Activated CD4-positive, alpha-beta memory T cell treated with anti-CD3 and anti-CD28 coated beads, Interleukin-2, amount 10 ng/mL, durations not matched to agents 7 days and 5 days (primary cell): ENCODE measurements at regions not wholly inside any gene's neighbourhood (a gene's known extent, or its start where the extent isn't known, plus 50 kb on each side); places are given as distances from the start of the nearest gene placed in this dataset.
A peak's percentile ranks its signal among the peaks of the same experiment; 100 is the strongest.

Experiments used
- CTCF ChIA-PET: fragments of 350-600 bp; sonication (Branson Sonifier 250); formaldehyde crosslinking; loops from one replicate; lab custom pipeline; 2021; ENCODE audit warnings: antibody characterized with exemption, inconsistent platforms; lab: Charles Lee
- POLR2A ChIA-PET: fragments of 350-600 bp; sonication (Branson Sonifier 250); formaldehyde crosslinking; loops from one replicate; lab custom pipeline; 2021; ENCODE audit warnings: antibody characterized with exemption; lab: Charles Lee
- DNase-seq: peaks from one replicate; pipeline ENCODE4 v3.0.0-alpha.2; 2020
- H3K27ac Mint-ChIP-seq: one replicate; pipeline ENCODE4 v1.8.0; 2021; ENCODE audit warnings: mild to moderate bottlenecking, mixed read lengths
- H3K27me3 Mint-ChIP-seq: one replicate; pipeline ENCODE4 v1.8.0; 2021; ENCODE audit warnings: mixed read lengths
- H3K36me3 Mint-ChIP-seq: one replicate; pipeline ENCODE4 v1.8.0; 2021; ENCODE audit warnings: low read depth, mixed read lengths
- H3K4me1 Mint-ChIP-seq: one replicate; pipeline ENCODE4 v1.8.0; 2021; ENCODE audit warnings: mixed read lengths
- H3K4me3 Mint-ChIP-seq: one replicate; pipeline ENCODE4 v1.8.0; 2021; ENCODE audit warnings: mild to moderate bottlenecking, mixed read lengths
- H3K9me3 Mint-ChIP-seq: one replicate; pipeline ENCODE4 v1.8.0; 2021; ENCODE audit warnings: mixed read lengths

- Mint-ChIP-seq H3K9me3 (no peaks in the 10 kb centered on the region), H3K27me3 (peaks cover 4% of the 10 kb centered on the region), H3K4me3 (no peak overlapping the region), H3K36me3 (no peaks in the 10 kb centered on the region), H3K4me1 (no peaks in the 10 kb centered on the region), H3K27ac (no peak overlapping the region)
- no peak for DNase-seq
- POLR2A ChIA-PET: no interaction called here
- CTCF ChIA-PET: no interaction called here
Measured at GRCh38 chr9:3773362-3774060, 247.7 kb upstream of the RFX3 start.

GRCh38 chr9:3769646-3770045, 243.8 kb upstream of the RFX3 start:
- H3K27ac Mint-ChIP-seq: no peak overlapping the region
- POLR2A ChIA-PET: no interaction called here
- no peaks in the 10 kb centered on the region for H3K4me1 Mint-ChIP-seq

DNA sequence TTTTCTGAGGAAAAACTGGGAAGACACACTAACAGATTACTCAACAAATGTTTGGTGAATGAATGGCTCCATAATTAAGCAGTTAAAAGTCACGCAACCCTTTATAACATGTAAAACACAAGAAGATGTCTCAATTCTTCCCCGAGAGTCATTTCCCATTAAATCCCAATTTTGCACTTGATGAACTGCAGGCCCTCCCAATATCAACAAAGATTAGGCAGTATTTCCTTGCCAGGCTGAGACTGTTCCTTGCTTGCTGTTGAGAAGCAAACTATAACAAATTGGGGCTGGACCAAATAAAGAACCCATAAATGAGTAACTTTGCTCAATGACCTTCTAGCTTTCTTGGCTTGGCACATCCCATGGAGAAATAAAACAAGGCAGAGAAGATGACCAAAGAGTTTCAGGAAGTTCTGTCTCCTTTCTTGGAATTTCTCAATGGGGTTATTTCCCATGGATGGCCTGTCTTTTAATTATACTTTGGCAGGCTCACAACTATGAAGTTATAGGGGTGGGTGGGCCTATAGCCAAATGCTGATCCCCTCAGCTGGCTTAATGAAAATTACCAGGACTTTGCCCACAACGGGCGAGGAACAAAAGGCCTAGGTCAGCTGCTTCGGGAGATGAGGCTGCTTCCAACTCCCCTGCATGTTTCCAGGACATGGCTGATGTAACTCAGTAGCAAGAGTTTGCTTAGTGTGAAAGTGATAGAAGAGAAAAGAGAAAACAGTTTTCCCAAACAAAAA, 243.1 kb upstream of the RFX3 start:
- CTCF ChIA-PET: no interaction called here
- no peaks in the 10 kb centered on the region for H3K4me1 Mint-ChIP-seq
- H3K4me3 Mint-ChIP-seq: no peak overlapping the region
- no peak overlapping the region for H3K27ac Mint-ChIP-seq
- H3K27me3 Mint-ChIP-seq: peaks cover 5% of the 10 kb centered on the region
- no peaks in the 10 kb centered on the region for H3K9me3 Mint-ChIP-seq
- no peaks in the 10 kb centered on the region for H3K36me3 Mint-ChIP-seq
- POLR2A ChIA-PET: no interaction called here
- no peak for DNase-seq

More at GRCh38 chr9:3769646-3770045, 243.8 kb upstream of the RFX3 start:
- no peak for DNase-seq
- Mint-ChIP-seq H3K27me3 (peaks cover 5% of the 10 kb centered on the region), H3K9me3 (no peaks in the 10 kb centered on the region), H3K36me3 (no peaks in the 10 kb centered on the region), H3K4me3 (no peak overlapping the region)
- CTCF ChIA-PET: no interaction called here

DNA sequence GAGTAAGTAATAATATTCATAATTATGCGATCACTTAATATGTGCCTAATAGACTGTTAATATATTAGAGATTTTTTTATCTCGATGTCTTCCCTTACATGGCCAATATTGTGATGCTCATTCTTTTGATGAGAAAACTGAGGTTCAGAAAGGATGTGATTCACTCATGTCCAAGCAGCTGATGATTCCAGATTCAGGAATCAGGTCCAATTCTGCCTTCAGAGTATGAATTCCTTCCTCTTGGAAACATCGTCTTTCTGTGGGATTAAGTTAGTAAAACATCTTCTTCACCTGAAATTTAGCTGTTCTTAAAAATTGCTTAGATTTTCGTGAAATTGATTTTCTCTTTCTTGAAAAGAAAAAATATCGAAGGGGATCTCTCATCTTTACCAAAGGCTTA, 242.5 kb upstream of the RFX3 start:
- DNase-seq: no peak
- Mint-ChIP-seq H3K36me3 (no peaks in the 10 kb centered on the region), H3K27me3 (peaks cover 5% of the 10 kb centered on the region), H3K4me1 (no peaks in the 10 kb centered on the region), H3K9me3 (no peaks in the 10 kb centered on the region), H3K4me3 (no peak overlapping the region), H3K27ac (no peak overlapping the region)
- POLR2A ChIA-PET: no interaction called here
- CTCF ChIA-PET: no interaction called here

DNA sequence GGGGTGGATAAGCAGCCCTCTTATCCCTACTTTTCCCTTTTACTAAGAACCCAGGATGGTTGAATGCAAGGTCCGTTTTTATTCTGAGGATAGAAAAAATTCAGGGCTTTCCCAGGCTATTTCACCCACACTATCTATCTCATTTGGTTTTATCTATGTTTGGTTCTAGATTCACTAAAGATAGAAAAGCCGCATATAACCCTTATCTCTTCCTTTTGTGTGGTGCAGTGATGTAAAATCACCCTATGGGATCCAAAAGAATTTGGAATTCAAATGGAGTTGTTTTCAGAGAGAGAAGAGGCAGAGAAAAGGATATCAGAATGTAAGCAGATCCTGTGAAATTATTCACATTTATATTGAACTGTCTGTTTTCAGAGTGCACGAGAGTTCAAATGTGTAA, 236.3 kb upstream of the RFX3 start:
- CTCF ChIA-PET: no interaction called here
- POLR2A ChIA-PET: no interaction called here

GRCh38 chr9:3760031-3760430, 234.2 kb upstream of the RFX3 start:
- ChIA-PET CTCF (no interaction called here), POLR2A (no interaction called here)
- Mint-ChIP-seq H3K4me1 (peaks cover 19% of the 10 kb centered on the region), H3K27ac (no peak overlapping the region), H3K9me3 (no peaks in the 10 kb centered on the region), H3K27me3 (peaks cover 2% of the 10 kb centered on the region), H3K36me3 (no peaks in the 10 kb centered on the region), H3K4me3 (no peak overlapping the region)
- DNase-seq: no peak

More for the DNA sequence above, 236.3 kb upstream of the RFX3 start:
- no peaks in the 10 kb centered on the region for H3K36me3 Mint-ChIP-seq
- H3K9me3 Mint-ChIP-seq: no peaks in the 10 kb centered on the region
- peaks cover 7% of the 10 kb centered on the region for H3K27me3 Mint-ChIP-seq
- no peak overlapping the region for H3K4me3 Mint-ChIP-seq
- peaks cover 19% of the 10 kb centered on the region for H3K4me1 Mint-ChIP-seq
- DNase-seq: no peak
- H3K27ac Mint-ChIP-seq: no peak overlapping the region

- ChIA-PET POLR2A (no interaction called here), CTCF (no interaction called here)
- no peaks in the 10 kb centered on the region for H3K9me3 Mint-ChIP-seq
- DNase-seq: no peak
- H3K27me3 Mint-ChIP-seq: peaks cover 2% of the 10 kb centered on the region
- H3K4me3 Mint-ChIP-seq: no peak overlapping the region
- peaks cover 19% of the 10 kb centered on the region for H3K4me1 Mint-ChIP-seq
- H3K27ac Mint-ChIP-seq: peak overlapping the region; percentile 9
- H3K36me3 Mint-ChIP-seq: no peaks in the 10 kb centered on the region
Measured at GRCh38 chr9:3758816-3759576, 233.2 kb upstream of the RFX3 start.

DNA sequence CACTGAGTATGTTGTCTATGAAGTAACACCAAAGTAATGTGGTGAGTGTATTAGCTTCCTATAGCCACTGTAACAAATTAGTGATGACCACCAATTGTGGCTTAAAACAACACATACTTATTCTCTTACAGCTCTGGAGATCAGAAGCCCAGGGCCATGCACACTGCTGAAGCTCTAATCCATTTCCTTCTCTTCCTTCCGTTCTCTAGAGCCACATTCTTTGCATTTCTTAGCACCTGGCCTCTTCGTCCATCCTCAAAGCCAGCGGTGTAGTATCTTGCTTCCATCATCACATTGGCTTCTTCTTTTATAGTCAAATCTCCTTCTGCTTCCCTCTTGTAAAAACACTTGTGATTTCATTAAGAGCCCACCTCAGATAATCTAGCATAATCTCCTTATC, 230.3 kb upstream of the RFX3 start:
- Mint-ChIP-seq H3K27ac (no peak overlapping the region), H3K4me3 (no peak overlapping the region), H3K36me3 (no peaks in the 10 kb centered on the region), H3K27me3 (peaks cover 2% of the 10 kb centered on the region), H3K4me1 (peaks cover 26% of the 10 kb centered on the region), H3K9me3 (no peaks in the 10 kb centered on the region)
- DNase-seq: no peak
- CTCF ChIA-PET: interaction anchor here (0.6 kb wide), 1 partner anchor 913 kb away, joined by 6 read pairs; no protein-coding TSS in a partner anchor
- POLR2A ChIA-PET: no interaction called here

GRCh38 chr9:3751125-3751758, 225.4 kb upstream of the RFX3 start:
- no peak for DNase-seq
- Mint-ChIP-seq H3K4me1 (peaks cover 16% of the 10 kb centered on the region), H3K4me3 (no peak overlapping the region), H3K9me3 (no peaks in the 10 kb centered on the region), H3K36me3 (no peaks in the 10 kb centered on the region), H3K27me3 (no peaks in the 10 kb centered on the region), H3K27ac (no peak overlapping the region)
- ChIA-PET CTCF (no interaction called here), POLR2A (no interaction called here)

GRCh38 chr9:3750321-3750720, 224.5 kb upstream of the RFX3 start:
- ChIA-PET CTCF (no interaction called here), POLR2A (no interaction called here)
- Mint-ChIP-seq H3K4me3 (no peak overlapping the region), H3K27ac (no peak overlapping the region), H3K36me3 (no peaks in the 10 kb centered on the region), H3K4me1 (peaks cover 19% of the 10 kb centered on the region), H3K9me3 (peaks cover 2% of the 10 kb centered on the region), H3K27me3 (no peaks in the 10 kb centered on the region)
- DNase-seq: no peak

- Mint-ChIP-seq H3K27ac (no peak overlapping the region), H3K4me1 (peaks cover 15% of the 10 kb centered on the region), H3K9me3 (peaks cover 2% of the 10 kb centered on the region), H3K36me3 (no peaks in the 10 kb centered on the region), H3K27me3 (no peaks in the 10 kb centered on the region), H3K4me3 (no peak overlapping the region)
- POLR2A ChIA-PET: no interaction called here
- CTCF ChIA-PET: no interaction called here
- DNase-seq: no peak
Measured at GRCh38 chr9:3746296-3747275, 220.8 kb upstream of the RFX3 start.

GRCh38 chr9:3743901-3744413, 218.2 kb upstream of the RFX3 start:
- H3K27me3 Mint-ChIP-seq: peaks cover 4% of the 10 kb centered on the region
- H3K9me3 Mint-ChIP-seq: peaks cover 2% of the 10 kb centered on the region
- CTCF ChIA-PET: no interaction called here
- no peak overlapping the region for H3K4me3 Mint-ChIP-seq
- H3K27ac Mint-ChIP-seq: no peak overlapping the region
- DNase-seq: no peak
- POLR2A ChIA-PET: no interaction called here
- H3K36me3 Mint-ChIP-seq: no peaks in the 10 kb centered on the region
- H3K4me1 Mint-ChIP-seq: peaks cover 14% of the 10 kb centered on the region
